Activated CD8-positive, alpha-beta T cell treated with anti-CD3 and anti-CD28 coated beads for 36 hours (primary cell): ENCODE measurements at regions not wholly inside any gene's neighbourhood (a gene's known extent, or its start where the extent isn't known, plus 50 kb on each side); places are given as distances from the start of the nearest gene placed in this dataset.

ENCODE experiments used
- ATAC-seq: fragments of 200-7000 bp; cut with Tn5 transposase; one replicate; pipeline ENCODE4 v1.10.0; 2021; ENCODE audit warnings: mild to moderate bottlenecking, moderate library complexity
- CTCF ChIA-PET: fragments of 350-600 bp; sonication (Branson Sonifier 250); formaldehyde crosslinking; loops from one replicate; lab custom pipeline; 2021; ENCODE audit warnings: antibody characterized with exemption; lab: Charles Lee
- POLR2A ChIA-PET: fragments of 350-600 bp; sonication (Branson Sonifier 250); formaldehyde crosslinking; loops from one replicate; lab custom pipeline; 2021; ENCODE audit warnings: antibody characterized with exemption; lab: Charles Lee
- DNase-seq: peaks from one replicate; pipeline ENCODE4 v3.0.0-alpha.2; 2020
- H3K27ac Mint-ChIP-seq: one replicate; pipeline ENCODE4 v1.8.0; 2021; ENCODE audit warnings: mild to moderate bottlenecking, mixed read lengths
- H3K27me3 Mint-ChIP-seq: one replicate; pipeline ENCODE4 v1.8.0; 2021; ENCODE audit warnings: mixed read lengths
- H3K36me3 Mint-ChIP-seq: one replicate; pipeline ENCODE4 v1.8.0; 2021; ENCODE audit warnings: low read depth, mixed read lengths
- H3K4me1 Mint-ChIP-seq: one replicate; pipeline ENCODE4 v1.8.0; 2021; ENCODE audit warnings: low read depth, mixed read lengths
- H3K4me3 Mint-ChIP-seq: one replicate; pipeline ENCODE4 v1.8.0; 2021; ENCODE audit warnings: mild to moderate bottlenecking, moderate library complexity, mixed read lengths
- H3K9me3 Mint-ChIP-seq: one replicate; pipeline ENCODE4 v1.8.0; 2021; ENCODE audit warnings: mixed read lengths
- intact Hi-C: fragments of 100-400 bp; cut with micrococcal nuclease; formaldehyde crosslinking; loops from one replicate; pipeline ENCODE4 v1.10.0; 2022
- TF ChIP-seq, protein P1 (sequence below): fragments of 200-600 bp; IDR thresholded peaks from one replicate; pipeline ENCODE4 v1.8.0; 2022; ENCODE audit warnings: antibody characterized with exemption, mild to moderate bottlenecking

DNA sequence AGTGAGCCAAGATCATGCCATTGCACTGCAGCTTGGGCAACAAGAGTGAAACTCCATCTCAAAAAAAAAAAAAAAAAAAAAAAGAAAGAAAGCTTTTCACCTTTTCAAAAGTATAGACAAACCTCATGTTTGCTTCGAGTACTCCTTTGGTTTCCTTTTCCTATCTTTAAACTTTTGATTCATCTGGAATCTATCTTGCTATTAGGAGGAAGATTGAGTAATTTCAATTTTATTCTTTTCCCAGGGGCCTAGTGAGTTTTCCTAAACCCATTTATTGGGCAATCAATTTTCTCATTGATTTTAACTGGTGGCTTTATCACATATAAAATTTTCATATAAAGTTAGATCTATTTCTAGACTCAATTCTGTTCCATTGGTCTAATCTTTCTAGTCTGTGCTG is 190.5 kb upstream of the VEPH1 start:
- ChIA-PET POLR2A (no interaction called here), CTCF (no interaction called here)
- no peak overlapping the region for H3K4me3 Mint-ChIP-seq
- H3K9me3 Mint-ChIP-seq, result peaks cover 3% of the 10 kb centered on the region
- no peak overlapping the region for H3K27ac Mint-ChIP-seq
- no peak for ATAC-seq
- TF ChIP-seq, protein P1, sequence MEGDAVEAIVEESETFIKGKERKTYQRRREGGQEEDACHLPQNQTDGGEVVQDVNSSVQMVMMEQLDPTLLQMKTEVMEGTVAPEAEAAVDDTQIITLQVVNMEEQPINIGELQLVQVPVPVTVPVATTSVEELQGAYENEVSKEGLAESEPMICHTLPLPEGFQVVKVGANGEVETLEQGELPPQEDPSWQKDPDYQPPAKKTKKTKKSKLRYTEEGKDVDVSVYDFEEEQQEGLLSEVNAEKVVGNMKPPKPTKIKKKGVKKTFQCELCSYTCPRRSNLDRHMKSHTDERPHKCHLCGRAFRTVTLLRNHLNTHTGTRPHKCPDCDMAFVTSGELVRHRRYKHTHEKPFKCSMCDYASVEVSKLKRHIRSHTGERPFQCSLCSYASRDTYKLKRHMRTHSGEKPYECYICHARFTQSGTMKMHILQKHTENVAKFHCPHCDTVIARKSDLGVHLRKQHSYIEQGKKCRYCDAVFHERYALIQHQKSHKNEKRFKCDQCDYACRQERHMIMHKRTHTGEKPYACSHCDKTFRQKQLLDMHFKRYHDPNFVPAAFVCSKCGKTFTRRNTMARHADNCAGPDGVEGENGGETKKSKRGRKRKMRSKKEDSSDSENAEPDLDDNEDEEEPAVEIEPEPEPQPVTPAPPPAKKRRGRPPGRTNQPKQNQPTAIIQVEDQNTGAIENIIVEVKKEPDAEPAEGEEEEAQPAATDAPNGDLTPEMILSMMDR, result no peak
- intact Hi-C loops, result no loop called here
- no peaks in the 10 kb centered on the region for H3K27me3 Mint-ChIP-seq
- no peaks in the 10 kb centered on the region for H3K36me3 Mint-ChIP-seq
- H3K4me1 Mint-ChIP-seq, result no peaks in the 10 kb centered on the region
- DNase-seq, result no peak

DNA sequence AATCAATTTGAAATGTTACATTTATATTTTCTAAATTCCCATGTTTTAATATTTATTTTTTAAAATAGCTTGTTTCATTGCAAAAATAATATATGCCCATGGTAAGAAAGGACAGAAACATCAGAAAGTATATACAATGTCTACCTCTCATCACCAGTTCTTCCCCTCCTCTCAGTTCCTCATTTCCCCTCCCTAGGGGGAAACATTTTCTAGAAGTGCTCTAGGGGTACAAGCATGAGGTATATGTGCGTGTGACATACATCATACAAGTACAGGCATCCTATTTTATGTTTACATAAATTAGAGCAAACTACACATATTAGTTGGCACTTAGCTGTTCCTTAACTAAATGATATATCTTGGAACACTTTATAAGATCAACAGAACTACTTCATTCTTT is 189.3 kb upstream of the VEPH1 start:
- no peak overlapping the region for H3K4me3 Mint-ChIP-seq
- POLR2A ChIA-PET, result no interaction called here
- H3K27ac Mint-ChIP-seq, result no peak overlapping the region
- no peak for DNase-seq
- H3K4me1 Mint-ChIP-seq, result no peaks in the 10 kb centered on the region
- ATAC-seq, result no peak
- CTCF ChIA-PET, result no interaction called here
- H3K27me3 Mint-ChIP-seq, result no peaks in the 10 kb centered on the region
- TF ChIP-seq, protein P1, result no peak
- peaks cover 3% of the 10 kb centered on the region for H3K9me3 Mint-ChIP-seq
- intact Hi-C loops, result no loop called here
- no peaks in the 10 kb centered on the region for H3K36me3 Mint-ChIP-seq

DNA sequence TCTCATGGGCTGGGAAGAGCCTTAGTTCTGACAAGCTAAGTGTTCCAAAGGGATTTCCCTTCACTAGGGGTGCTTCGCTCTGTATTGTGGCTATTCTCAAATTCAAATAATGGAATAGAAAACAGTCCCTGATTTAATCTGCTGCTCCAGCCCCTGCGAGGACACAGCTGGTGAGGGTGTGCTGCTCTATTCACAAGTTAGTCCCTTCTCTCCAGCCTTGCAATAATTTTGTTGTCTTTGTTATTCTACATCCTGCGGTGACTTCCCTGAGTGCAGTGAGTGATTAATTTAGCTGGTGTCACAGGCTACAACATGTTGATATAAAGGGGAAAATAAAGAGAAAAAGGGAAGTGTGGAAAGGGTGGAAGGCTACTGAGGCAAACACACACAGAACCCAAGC is 180.5 kb upstream of the VEPH1 start:
- no peak overlapping the region for H3K27ac Mint-ChIP-seq
- no peaks in the 10 kb centered on the region for H3K4me1 Mint-ChIP-seq
- no peaks in the 10 kb centered on the region for H3K27me3 Mint-ChIP-seq
- intact Hi-C loops, result no loop called here
- no peaks in the 10 kb centered on the region for H3K36me3 Mint-ChIP-seq
- POLR2A ChIA-PET, result no interaction called here
- H3K9me3 Mint-ChIP-seq, result no peaks in the 10 kb centered on the region
- no peak overlapping the region for H3K4me3 Mint-ChIP-seq
- CTCF ChIA-PET, result interaction anchor here (1.2 to 1.5 kb wide), 2 partner anchors 14 to 111 kb away, joined by 3 to 5 read pairs; no protein-coding TSS in a partner anchor
- DNase-seq (no peak), ATAC-seq (no peak)
- TF ChIP-seq, protein P1, result no peak

DNA sequence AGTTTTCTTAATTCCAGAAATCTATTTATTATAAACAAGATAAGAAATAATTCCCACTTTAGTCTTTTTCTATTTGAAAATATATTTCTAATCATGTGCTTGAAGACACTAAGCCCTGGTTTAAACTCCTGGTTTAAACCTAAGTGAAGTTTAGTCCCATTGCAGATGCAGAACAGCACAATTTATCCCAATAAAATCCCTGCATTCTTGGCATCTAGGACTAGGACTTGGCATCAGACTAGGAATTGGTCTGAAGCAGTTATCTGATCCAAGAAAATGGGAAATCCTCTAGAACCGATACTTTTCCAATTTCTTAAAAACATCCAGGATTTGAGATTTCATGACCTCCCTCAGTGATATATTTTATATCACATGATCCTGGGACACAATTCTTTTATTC is 168.8 kb upstream of the VEPH1 start:
- DNase-seq, result no peak
- no peak for ATAC-seq
- H3K27me3 Mint-ChIP-seq, result no peaks in the 10 kb centered on the region
- H3K36me3 Mint-ChIP-seq, result no peaks in the 10 kb centered on the region
- TF ChIP-seq, protein P1, result no peak
- ChIA-PET POLR2A (no interaction called here), CTCF (no interaction called here)
- H3K4me3 Mint-ChIP-seq, result no peak overlapping the region
- intact Hi-C loops, result no loop called here
- H3K9me3 Mint-ChIP-seq, result peaks cover 2% of the 10 kb centered on the region
- H3K4me1 Mint-ChIP-seq, result no peaks in the 10 kb centered on the region
- H3K27ac Mint-ChIP-seq, result no peak overlapping the region

DNA sequence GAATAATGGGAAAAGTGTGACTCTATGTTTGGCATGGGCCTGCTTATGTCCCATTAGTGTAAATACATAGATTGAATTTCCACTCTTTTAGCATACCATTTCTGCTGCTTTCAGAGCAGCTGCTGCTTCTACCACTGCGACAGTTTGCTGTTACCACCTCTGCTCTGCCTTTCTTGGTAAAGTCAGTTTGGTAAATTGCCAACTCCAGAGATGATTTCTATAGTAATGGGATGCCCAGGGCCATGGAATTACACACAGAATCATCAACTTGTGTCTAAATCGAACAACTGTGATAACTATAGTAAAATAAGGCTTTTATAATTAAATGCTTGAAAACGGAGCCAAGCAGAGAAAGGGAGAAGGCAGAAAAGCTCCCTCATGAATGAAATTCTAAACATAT is 168.4 kb upstream of the VEPH1 start:
- POLR2A ChIA-PET, result no interaction called here
- Mint-ChIP-seq H3K27ac (no peak overlapping the region), H3K4me3 (no peak overlapping the region)

More for the DNA sequence above, 168.4 kb upstream of the VEPH1 start:
- TF ChIP-seq, protein P1, result no peak
- ATAC-seq (no peak), DNase-seq (no peak)
- no peaks in the 10 kb centered on the region for H3K27me3 Mint-ChIP-seq
- peaks cover 2% of the 10 kb centered on the region for H3K9me3 Mint-ChIP-seq
- H3K36me3 Mint-ChIP-seq, result no peaks in the 10 kb centered on the region
- CTCF ChIA-PET, result no interaction called here
- no peaks in the 10 kb centered on the region for H3K4me1 Mint-ChIP-seq
- intact Hi-C loops, result no loop called here
